ENCODE measurements at regions not wholly inside any gene's neighbourhood (a gene's known extent, or its start where the extent isn't known, plus 50 kb on each side); places are given as distances from the start of the nearest gene placed in this dataset.
A peak's percentile ranks its signal among the peaks of the same experiment; 100 is the strongest.

- DNase-seq (ENCODE audit: low read depth), result no peak
- TF ChIP-seq CTCF (IDR thresholded peaks at IDR 0.05; ENCODE audit: low read depth, low read length, missing control alignments), result no peak
- no peak overlapping the region for H3K4me3 ChIP-seq (ENCODE audit: low read depth, low read length)
These were observed 412.7 kb downstream of the EFNA5 start for GRCh38 chr5:107257885-107258520.

DNA sequence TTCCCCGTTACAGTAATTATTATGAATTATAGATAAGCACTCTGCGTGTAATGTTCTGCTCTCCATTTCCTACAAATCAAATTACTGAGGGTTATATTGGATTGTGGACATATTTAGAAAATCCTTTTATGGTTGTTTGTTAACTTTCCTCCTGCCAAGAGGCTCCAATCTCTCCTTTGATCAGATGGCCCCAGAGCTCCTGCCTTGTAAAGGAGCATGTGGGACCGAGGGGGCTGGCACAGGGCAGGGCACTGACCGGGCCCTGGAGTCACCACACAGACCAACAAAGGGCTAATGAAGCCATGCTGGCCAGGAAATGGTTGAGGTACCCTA lies 415.9 kb downstream of the EFNA5 start:
- TF ChIP-seq CTCF (IDR thresholded peaks at IDR 0.05; ENCODE audit: low read depth, low read length, missing control alignments), result no peak
- no peak for DNase-seq (ENCODE audit: low read depth)
- H3K4me3 ChIP-seq (ENCODE audit: low read depth, low read length), result no peak overlapping the region

- no peak for TF ChIP-seq CTCF (IDR thresholded peaks at IDR 0.05; ENCODE audit: low read depth, low read length, missing control alignments)
- H3K4me3 ChIP-seq (ENCODE audit: low read depth, low read length), result no peak overlapping the region
- DNase-seq (ENCODE audit: low read depth), result no peak
These were observed 416.4 kb downstream of the EFNA5 start for GRCh38 chr5:107254214-107254901.

- H3K4me3 ChIP-seq (ENCODE audit: low read depth, low read length), result no peak overlapping the region
- DNase-seq (ENCODE audit: low read depth), result no peak
- no peak for TF ChIP-seq CTCF (IDR thresholded peaks at IDR 0.05; ENCODE audit: low read depth, low read length, missing control alignments)
These were observed 417.5 kb downstream of the EFNA5 start for GRCh38 chr5:107253246-107253645.

DNA sequence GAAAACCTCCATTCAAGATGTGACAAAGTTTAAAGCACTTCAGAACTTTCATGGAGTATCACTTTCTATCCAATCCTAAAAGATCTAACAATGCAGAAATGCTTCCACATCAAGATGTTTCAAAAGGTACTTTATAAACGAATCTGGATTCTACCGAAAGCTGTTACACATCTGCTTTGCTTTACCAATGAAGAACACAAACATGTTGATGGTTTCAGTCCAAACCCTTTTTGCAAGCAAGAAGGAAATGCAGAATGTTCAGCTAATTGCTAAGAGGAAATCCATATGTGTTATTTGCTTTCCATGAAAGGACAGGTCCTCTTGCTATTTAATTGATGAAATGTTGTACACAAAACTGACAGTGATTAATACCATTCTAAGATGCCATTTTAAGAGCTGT lies 419.6 kb downstream of the EFNA5 start:
- TF ChIP-seq CTCF (IDR thresholded peaks at IDR 0.05; ENCODE audit: low read depth, low read length, missing control alignments), result no peak
- no peak for DNase-seq (ENCODE audit: low read depth)
- no peak overlapping the region for H3K4me3 ChIP-seq (ENCODE audit: low read depth, low read length)

DNA sequence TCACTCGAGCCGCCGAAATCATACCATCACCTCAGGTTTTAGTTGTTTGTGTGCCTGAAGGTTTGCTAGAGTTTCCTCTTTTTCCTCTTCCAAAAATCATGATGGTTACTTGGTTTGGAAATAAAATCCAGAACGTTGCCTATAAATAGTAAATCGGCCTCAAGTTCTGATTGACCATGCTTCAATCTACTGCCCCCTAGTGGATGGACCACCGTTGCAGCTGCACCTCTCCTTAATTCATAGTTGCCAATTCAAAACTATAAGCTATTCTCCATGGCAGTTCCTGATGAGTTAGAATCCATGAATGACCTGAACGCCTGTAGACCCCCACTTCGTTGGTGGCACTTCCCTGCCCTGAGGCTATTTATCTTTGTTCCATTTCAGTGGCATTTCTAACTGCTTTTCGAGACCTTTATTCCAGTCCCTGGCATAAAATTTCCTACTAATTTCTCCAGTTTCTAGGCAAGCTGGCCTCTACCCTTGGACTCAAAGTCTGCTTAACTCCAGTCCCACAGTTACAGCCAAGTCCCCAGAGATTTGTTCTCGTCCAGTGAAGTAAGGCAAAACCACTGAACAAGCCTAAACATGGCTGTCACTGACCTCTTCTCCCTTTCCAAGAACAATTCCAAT lies 422.6 kb downstream of the EFNA5 start:
- peak; percentile 86 for TF ChIP-seq CTCF (IDR thresholded peaks at IDR 0.05; ENCODE audit: low read depth, low read length, missing control alignments)
- H3K4me3 ChIP-seq (ENCODE audit: low read depth, low read length), result no peak overlapping the region
- peak; percentile 22 for DNase-seq (ENCODE audit: low read depth)

All from GM12864 (cell line).